GM18507 (cell line): ENCODE measurements at regions not wholly inside any gene's neighbourhood (a gene's known extent, or its start where the extent isn't known, plus 50 kb on each side); places are given as distances from the start of the nearest gene placed in this dataset.
"Not testable (repeated sequence)": the region's sequence is repeated elsewhere in the genome, so short reads cannot be mapped to it uniquely, and the experiment has no call there.

Source experiments
- DNase-seq: peaks from one replicate; pipeline ENCODE4 v3.0.0; 2011; ENCODE audit warnings: low read depth; ENCODE audit not compliant: insufficient read length; ENCODE audit errors: extremely low spot score
- FAIRE-seq: peaks from 2 replicates; lab custom pipeline; 2011; peaks lifted over from hg19 to GRCh38; lab: Jason Lieb, UNC

GRCh38 chr18:71233177-71233576 is 944.3 kb downstream of the SOCS6 start:
- FAIRE-seq (no peak), DNase-seq (no peak)

GRCh38 chr18:71223486-71223885 is 934.6 kb downstream of the SOCS6 start:
- no peak for FAIRE-seq
- DNase-seq, result no peak

- FAIRE-seq (no peak), DNase-seq (no peak)
These were observed 932.6 kb downstream of the SOCS6 start for GRCh38 chr18:71221405-71221804.

GRCh38 chr18:71212739-71213138 is 923.9 kb downstream of the SOCS6 start:
- not testable (repeated sequence) for DNase-seq, FAIRE-seq

GRCh38 chr18:71212222-71212621 is 923.4 kb downstream of the SOCS6 start:
- FAIRE-seq, result no peak

GRCh38 chr18:71209944-71210343 is 921.1 kb downstream of the SOCS6 start:
- DNase-seq (no peak), FAIRE-seq (no peak)

More at GRCh38 chr18:71212222-71212621, 923.4 kb downstream of the SOCS6 start:
- no peak for DNase-seq

GRCh38 chr18:71194438-71194837 is 905.6 kb downstream of the SOCS6 start:
- DNase-seq (no peak), FAIRE-seq (no peak)

GRCh38 chr18:71189581-71189980 is 900.7 kb downstream of the SOCS6 start:
- FAIRE-seq (no peak), DNase-seq (no peak)

GRCh38 chr18:71168557-71169145 is 879.8 kb downstream of the SOCS6 start:
- FAIRE-seq (no peak), DNase-seq (no peak)

- DNase-seq (no peak), FAIRE-seq (no peak)
These were observed 847.6 kb downstream of the SOCS6 start for GRCh38 chr18:71136487-71136886.

- DNase-seq (no peak), FAIRE-seq (no peak)
These were observed 845.3 kb downstream of the SOCS6 start for GRCh38 chr18:71134122-71134521.

GRCh38 chr18:71131918-71132317 is 843.1 kb downstream of the SOCS6 start:
- DNase-seq, result no peak
- no peak for FAIRE-seq

- no peak for DNase-seq
- FAIRE-seq, result no peak
These were observed 841.5 kb downstream of the SOCS6 start for GRCh38 chr18:71130351-71130750.

GRCh38 chr18:71125581-71125980 is 836.7 kb downstream of the SOCS6 start:
- FAIRE-seq (no peak), DNase-seq (no peak)

- no peak for FAIRE-seq
- no peak for DNase-seq
These were observed 827.7 kb downstream of the SOCS6 start for GRCh38 chr18:71116535-71116934.

GRCh38 chr18:71115261-71115660 is 826.4 kb downstream of the SOCS6 start:
- DNase-seq, result no peak
- no peak for FAIRE-seq

GRCh38 chr18:71114550-71115210 is 825.8 kb downstream of the SOCS6 start:
- DNase-seq (no peak), FAIRE-seq (no peak)

- DNase-seq (no peak), FAIRE-seq (no peak)
These were observed 818.4 kb downstream of the SOCS6 start for GRCh38 chr18:71107244-71107643.

GRCh38 chr18:71106701-71107100 is 817.9 kb downstream of the SOCS6 start:
- no peak for FAIRE-seq
- DNase-seq, result no peak

GRCh38 chr18:71105994-71106546 is 817.2 kb downstream of the SOCS6 start:
- DNase-seq, result no peak

More at GRCh38 chr18:71105994-71106546, 817.2 kb downstream of the SOCS6 start:
- FAIRE-seq, result no peak
